HUES6 (cell line): ENCODE measurements at regions not wholly inside any gene's neighbourhood (a gene's known extent, or its start where the extent isn't known, plus 50 kb on each side); places are given as distances from the start of the nearest gene placed in this dataset.
"Not testable (repeated sequence)": the region's sequence is repeated elsewhere in the genome, so short reads cannot be mapped to it uniquely, and the experiment has no call there.

Experiments
- H3K27ac ChIP-seq: 2 replicates; pipeline ENCODE4 v1.7.0; 2013; ENCODE audit warnings: low read depth, mild to moderate bottlenecking, low read length, inconsistent platforms
- H3K27me3 ChIP-seq: 2 replicates; pipeline ENCODE4 v1.6.1; 2013; ENCODE audit warnings: low read length; ENCODE audit not compliant: control insufficient read depth, insufficient read depth
- H3K36me3 ChIP-seq: 2 replicates; pipeline ENCODE4 v1.6.1; 2013; ENCODE audit warnings: low read length; ENCODE audit not compliant: control insufficient read depth, insufficient read depth
- H3K4me1 ChIP-seq: 2 replicates; pipeline ENCODE4 v1.6.1; 2013; ENCODE audit warnings: low read length; ENCODE audit not compliant: control insufficient read depth, insufficient read depth
- H3K4me3 ChIP-seq: 2 replicates; pipeline ENCODE4 v1.5.1; 2013; ENCODE audit warnings: low read depth, low read length
- H3K9ac ChIP-seq: one replicate; pipeline ENCODE4 v1.6.1; 2013; ENCODE audit warnings: mild to moderate bottlenecking, low read length
- H3K9me3 ChIP-seq: 2 replicates; pipeline ENCODE4 v1.6.1; 2013; ENCODE audit warnings: low read depth, low read length; ENCODE audit not compliant: control insufficient read depth, insufficient read depth

- no peaks in the 10 kb centered on the region for H3K36me3 ChIP-seq
- H3K27ac ChIP-seq, result no peak overlapping the region
- no peak overlapping the region for H3K4me3 ChIP-seq
- no peaks in the 10 kb centered on the region for H3K9me3 ChIP-seq
- no peak overlapping the region for H3K9ac ChIP-seq
- no peaks in the 10 kb centered on the region for H3K27me3 ChIP-seq
- no peaks in the 10 kb centered on the region for H3K4me1 ChIP-seq
These were observed 222.1 kb upstream of the POU1F1 start for GRCh38 chr3:87498358-87499080.

- H3K27ac ChIP-seq, result no peak overlapping the region
- H3K9me3 ChIP-seq, result no peaks in the 10 kb centered on the region
- no peak overlapping the region for H3K4me3 ChIP-seq
- H3K4me1 ChIP-seq, result no peaks in the 10 kb centered on the region
- H3K36me3 ChIP-seq, result no peaks in the 10 kb centered on the region
- no peak overlapping the region for H3K9ac ChIP-seq
- no peaks in the 10 kb centered on the region for H3K27me3 ChIP-seq
These were observed 219.6 kb upstream of the POU1F1 start for GRCh38 chr3:87495938-87496337.

GRCh38 chr3:87494264-87494663 lies 217.9 kb upstream of the POU1F1 start:
- no peaks in the 10 kb centered on the region for H3K36me3 ChIP-seq
- no peak overlapping the region for H3K9ac ChIP-seq
- H3K9me3 ChIP-seq, result no peaks in the 10 kb centered on the region
- H3K27me3 ChIP-seq, result no peaks in the 10 kb centered on the region
- H3K4me1 ChIP-seq, result no peaks in the 10 kb centered on the region
- no peak overlapping the region for H3K27ac ChIP-seq
- no peak overlapping the region for H3K4me3 ChIP-seq

- Histone ChIP-seq H3K9ac (no peak overlapping the region), H3K27me3 (no peaks in the 10 kb centered on the region), H3K27ac (no peak overlapping the region), H3K9me3 (no peaks in the 10 kb centered on the region), H3K36me3 (no peaks in the 10 kb centered on the region), H3K4me1 (no peaks in the 10 kb centered on the region), H3K4me3 (no peak overlapping the region)
These were observed 215.5 kb upstream of the POU1F1 start for GRCh38 chr3:87491843-87492242.

GRCh38 chr3:87489892-87490291 lies 213.5 kb upstream of the POU1F1 start:
- H3K4me1 ChIP-seq, result no peaks in the 10 kb centered on the region
- no peaks in the 10 kb centered on the region for H3K9me3 ChIP-seq
- H3K4me3 ChIP-seq, result no peak overlapping the region
- no peaks in the 10 kb centered on the region for H3K27me3 ChIP-seq
- H3K36me3 ChIP-seq, result no peaks in the 10 kb centered on the region
- no peak overlapping the region for H3K9ac ChIP-seq
- no peak overlapping the region for H3K27ac ChIP-seq

GRCh38 chr3:87488765-87489164 lies 212.4 kb upstream of the POU1F1 start:
- Histone ChIP-seq H3K36me3 (no peaks in the 10 kb centered on the region), H3K4me1 (no peaks in the 10 kb centered on the region), H3K9ac (no peak overlapping the region), H3K4me3 (no peak overlapping the region), H3K27ac (no peak overlapping the region), H3K9me3 (no peaks in the 10 kb centered on the region), H3K27me3 (no peaks in the 10 kb centered on the region)

- not testable (repeated sequence) for H3K27ac ChIP-seq, H3K4me3 ChIP-seq, H3K9ac ChIP-seq, H3K27me3 ChIP-seq, H3K4me1 ChIP-seq, H3K9me3 ChIP-seq, H3K36me3 ChIP-seq
These were observed 210.3 kb upstream of the POU1F1 start for GRCh38 chr3:87486635-87487034.

- H3K9me3 ChIP-seq, result no peaks in the 10 kb centered on the region
- no peaks in the 10 kb centered on the region for H3K36me3 ChIP-seq
- H3K27ac ChIP-seq, result no peak overlapping the region
- H3K27me3 ChIP-seq, result no peaks in the 10 kb centered on the region
- no peak overlapping the region for H3K9ac ChIP-seq
- H3K4me3 ChIP-seq, result no peak overlapping the region
- no peaks in the 10 kb centered on the region for H3K4me1 ChIP-seq
These were observed 209.7 kb upstream of the POU1F1 start for GRCh38 chr3:87486115-87486514.

- Histone ChIP-seq H3K27me3 (no peaks in the 10 kb centered on the region), H3K9ac (no peak overlapping the region), H3K9me3 (peaks cover 7% of the 10 kb centered on the region), H3K36me3 (no peaks in the 10 kb centered on the region), H3K4me1 (no peaks in the 10 kb centered on the region), H3K27ac (no peak overlapping the region), H3K4me3 (no peak overlapping the region)
These were observed 202.3 kb upstream of the POU1F1 start for GRCh38 chr3:87478716-87479115.

GRCh38 chr3:87473944-87474343 lies 197.6 kb upstream of the POU1F1 start:
- no peaks in the 10 kb centered on the region for H3K4me1 ChIP-seq
- H3K27me3 ChIP-seq, result no peaks in the 10 kb centered on the region
- H3K36me3 ChIP-seq, result no peaks in the 10 kb centered on the region
- no peak overlapping the region for H3K4me3 ChIP-seq
- no peak overlapping the region for H3K27ac ChIP-seq
- no peak overlapping the region for H3K9ac ChIP-seq
- peaks cover 21% of the 10 kb centered on the region for H3K9me3 ChIP-seq

GRCh38 chr3:87468938-87469337 lies 192.6 kb upstream of the POU1F1 start:
- Histone ChIP-seq H3K36me3 (no peaks in the 10 kb centered on the region), H3K4me3 (no peak overlapping the region), H3K27me3 (no peaks in the 10 kb centered on the region), H3K9ac (no peak overlapping the region), H3K9me3 (peaks cover 15% of the 10 kb centered on the region), H3K4me1 (no peaks in the 10 kb centered on the region), H3K27ac (no peak overlapping the region)

GRCh38 chr3:87468235-87468634 lies 191.9 kb upstream of the POU1F1 start:
- H3K4me1 ChIP-seq, result no peaks in the 10 kb centered on the region
- no peaks in the 10 kb centered on the region for H3K36me3 ChIP-seq
- H3K4me3 ChIP-seq, result no peak overlapping the region
- H3K27me3 ChIP-seq, result no peaks in the 10 kb centered on the region
- H3K9ac ChIP-seq, result no peak overlapping the region
- H3K27ac ChIP-seq, result no peak overlapping the region
- peaks cover 11% of the 10 kb centered on the region for H3K9me3 ChIP-seq
